ENCODE measurements at regions not wholly inside any gene's neighbourhood (a gene's known extent, or its start where the extent isn't known, plus 50 kb on each side); places are given as distances from the start of the nearest gene placed in this dataset.

- no peak for TF ChIP-seq USF2 (IDR thresholded peaks at IDR 0.05; ENCODE audit: borderline replicate concordance, low read depth, low read length)
- no peak for TF ChIP-seq RFX5 (IDR thresholded peaks at IDR 0.05; ENCODE audit: low read length)
- no peak for TF ChIP-seq TCF12 (IDR thresholded peaks at IDR 0.05)
- TF ChIP-seq MXI1 (IDR thresholded peaks at IDR 0.05; ENCODE audit: low read depth, low read length): no peak
- TF ChIP-seq USF1 (IDR thresholded peaks at IDR 0.05; ENCODE audit: borderline replicate concordance, low read depth): no peak
These were observed 248.6 kb downstream of the BCL11B start (continued) for GRCh38 chr14:99023371-99023770.

GRCh38 chr14:99024926-99025325 is 247.1 kb downstream of the BCL11B start:
- H3F3A ChIP-seq (replicated peaks; ENCODE audit: insufficient read depth): no peaks in the 10 kb centered on the region
- H3K79me2 ChIP-seq (ENCODE audit: insufficient read depth): no peaks in the 10 kb centered on the region
- TF ChIP-seq SMC3 (IDR thresholded peaks at IDR 0.05; ENCODE audit: low read depth, low read length) (no peak), JUND (IDR thresholded peaks at IDR 0.05) (no peak), CTCF (IDR thresholded peaks at IDR 0.05) (no peak), FOXJ3 (CRISPR knock-in tag; IDR thresholded peaks at IDR 0.05) (no peak), GABPA (IDR thresholded peaks at IDR 0.05; ENCODE audit: low read depth) (no peak), POLR2AphosphoS5 (IDR thresholded peaks at IDR 0.05; ENCODE audit: low read depth, low read length) (no peak), GATA2 (CRISPR knock-in tag; IDR thresholded peaks at IDR 0.05) (no peak), RAD21 (IDR thresholded peaks at IDR 0.05; ENCODE audit: low read length) (no peak), RFX5 (IDR thresholded peaks at IDR 0.05; ENCODE audit: low read length) (no peak), TEAD4 (IDR thresholded peaks at IDR 0.05; ENCODE audit: borderline replicate concordance, insufficient read depth) (no peak), RXRA (IDR thresholded peaks at IDR 0.05; ENCODE audit: borderline replicate concordance, low read depth) (no peak), YY1 (IDR thresholded peaks at IDR 0.05; ENCODE audit: low read depth) (no peak)
- CTCF ChIA-PET: no interaction called here
- no peaks in the 10 kb centered on the region for H3K9me3 ChIP-seq
- H3K27ac ChIP-seq (ENCODE audit: low read depth in 2 of 2, low read length in 1 of 2): no peak overlapping the region
- no peak overlapping the region for H3K9ac ChIP-seq
- no peaks in the 10 kb centered on the region for H3K36me3 ChIP-seq (replicated peaks in 1 of 2; ENCODE audit: control insufficient read depth in 1 of 2, insufficient read depth in 2 of 2, low read length in 1 of 2)
- 0% methylated on average over 4 of the region's 4 CpGs for WGBS (ENCODE audit: low lambda C conversion rate)
- no peaks in the 10 kb centered on the region for H3K4me1 ChIP-seq (ENCODE audit: control insufficient read depth in 1 of 2, insufficient read depth in 2 of 2, low read depth in 1 of 2, low read length in 1 of 2)
- H2AFZ ChIP-seq (ENCODE audit: low read depth): no peak overlapping the region
- no peak overlapping the region for H3K4me2 ChIP-seq
- H3K9me2 ChIP-seq: no peaks in the 10 kb centered on the region
- no peak for DNase-seq
- POLR2A ChIA-PET: no interaction called here
- H3K27me3 ChIP-seq (ENCODE audit: insufficient read depth): peaks cover 48% of the 10 kb centered on the region
- H3K4me3 ChIP-seq (ENCODE audit: low read depth in 2 of 2, low read length in 1 of 2): no peak overlapping the region
- H4K20me1 ChIP-seq (ENCODE audit: insufficient read depth): no peaks in the 10 kb centered on the region

All from SK-N-SH (cell line).